ENCODE measurements at regions not wholly inside any gene's neighbourhood (a gene's known extent, or its start where the extent isn't known, plus 50 kb on each side); places are given as distances from the start of the nearest gene placed in this dataset.

- DNase-seq (ENCODE audit: low read depth, low spot score) (no peak), FAIRE-seq (no peak)
- Histone ChIP-seq H3K36me3 (ENCODE audit: control insufficient read depth in 2 of 2, extremely low read depth in 1 of 2, insufficient read depth in 2 of 2, low read length in 2 of 2) (no peaks in the 10 kb centered on the region), H3K9me1 (ENCODE audit: control insufficient read depth, extremely low read depth, insufficient read depth, low read length) (no peaks in the 10 kb centered on the region), H3K4me3 (ENCODE audit: control insufficient read depth in 2 of 3, extremely low read depth in 1 of 3, insufficient read depth in 2 of 3, low read depth in 1 of 3, low read length in 3 of 3) (no peak overlapping the region), H2AFZ (ENCODE audit: control insufficient read depth, low read length) (no peak overlapping the region), H3K9ac (ENCODE audit: control insufficient read depth, extremely low read depth, insufficient read depth, low read length) (no peak overlapping the region), H3K27me3 (ENCODE audit: control insufficient read depth, extremely low read depth, insufficient read depth, low read length) (no peaks in the 10 kb centered on the region), H3K9me3 (ENCODE audit: control insufficient read depth, low read depth, low read length) (no peaks in the 10 kb centered on the region), H3K4me2 (ENCODE audit: control insufficient read depth, extremely low read depth, insufficient read depth, low read depth, low read length) (no peak overlapping the region), H3K4me1 (ENCODE audit: control insufficient read depth, extremely low read depth, insufficient read depth, low read length) (no peaks in the 10 kb centered on the region), H3K27ac (ENCODE audit: control insufficient read depth, insufficient read depth, low read length) (no peak overlapping the region), H4K20me1 (ENCODE audit: control insufficient read depth, extremely low read depth, insufficient read depth, low read length) (no peaks in the 10 kb centered on the region), H3K79me2 (ENCODE audit: control insufficient read depth, insufficient read depth, low read length) (no peaks in the 10 kb centered on the region)
- dilution Hi-C loops (cut with MboI; ENCODE audit: extremely low pct_ligation_motif_present, low sequenced_read_pairs), result no loop called here
- no peak for TF ChIP-seq EZH2 (IDR thresholded peaks at IDR 0.05; ENCODE audit: low read length)
- TF ChIP-seq, protein P1, sequence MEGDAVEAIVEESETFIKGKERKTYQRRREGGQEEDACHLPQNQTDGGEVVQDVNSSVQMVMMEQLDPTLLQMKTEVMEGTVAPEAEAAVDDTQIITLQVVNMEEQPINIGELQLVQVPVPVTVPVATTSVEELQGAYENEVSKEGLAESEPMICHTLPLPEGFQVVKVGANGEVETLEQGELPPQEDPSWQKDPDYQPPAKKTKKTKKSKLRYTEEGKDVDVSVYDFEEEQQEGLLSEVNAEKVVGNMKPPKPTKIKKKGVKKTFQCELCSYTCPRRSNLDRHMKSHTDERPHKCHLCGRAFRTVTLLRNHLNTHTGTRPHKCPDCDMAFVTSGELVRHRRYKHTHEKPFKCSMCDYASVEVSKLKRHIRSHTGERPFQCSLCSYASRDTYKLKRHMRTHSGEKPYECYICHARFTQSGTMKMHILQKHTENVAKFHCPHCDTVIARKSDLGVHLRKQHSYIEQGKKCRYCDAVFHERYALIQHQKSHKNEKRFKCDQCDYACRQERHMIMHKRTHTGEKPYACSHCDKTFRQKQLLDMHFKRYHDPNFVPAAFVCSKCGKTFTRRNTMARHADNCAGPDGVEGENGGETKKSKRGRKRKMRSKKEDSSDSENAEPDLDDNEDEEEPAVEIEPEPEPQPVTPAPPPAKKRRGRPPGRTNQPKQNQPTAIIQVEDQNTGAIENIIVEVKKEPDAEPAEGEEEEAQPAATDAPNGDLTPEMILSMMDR (optimal IDR thresholded peaks at IDR 0.05 in 1 of 3, IDR thresholded peaks at IDR 0.05 in 1 of 3, conservative IDR thresholded peaks at IDR 0.05 in 1 of 3; ENCODE audit: extremely low read depth in 1 of 3, insufficient read depth in 2 of 3, low read length in 3 of 3), result no peak
These were observed 751.8 kb downstream of the CDH11 start for GRCh38 chr16:64370112-64370511.

GRCh38 chr16:64365448-64365931 lies 756.4 kb downstream of the CDH11 start:
- Histone ChIP-seq H3K9me3 (ENCODE audit: control insufficient read depth, low read depth, low read length) (no peaks in the 10 kb centered on the region), H3K36me3 (ENCODE audit: control insufficient read depth in 2 of 2, extremely low read depth in 1 of 2, insufficient read depth in 2 of 2, low read length in 2 of 2) (no peaks in the 10 kb centered on the region), H3K4me2 (ENCODE audit: control insufficient read depth, extremely low read depth, insufficient read depth, low read depth, low read length) (no peak overlapping the region), H3K9me1 (ENCODE audit: control insufficient read depth, extremely low read depth, insufficient read depth, low read length) (no peaks in the 10 kb centered on the region), H3K27me3 (ENCODE audit: control insufficient read depth, extremely low read depth, insufficient read depth, low read length) (no peaks in the 10 kb centered on the region), H4K20me1 (ENCODE audit: control insufficient read depth, extremely low read depth, insufficient read depth, low read length) (no peaks in the 10 kb centered on the region), H3K4me1 (ENCODE audit: control insufficient read depth, extremely low read depth, insufficient read depth, low read length) (no peaks in the 10 kb centered on the region), H3K27ac (ENCODE audit: control insufficient read depth, insufficient read depth, low read length) (no peak overlapping the region), H3K4me3 (ENCODE audit: control insufficient read depth in 2 of 3, extremely low read depth in 1 of 3, insufficient read depth in 2 of 3, low read depth in 1 of 3, low read length in 3 of 3) (no peak overlapping the region), H3K9ac (ENCODE audit: control insufficient read depth, extremely low read depth, insufficient read depth, low read length) (no peak overlapping the region), H3K79me2 (ENCODE audit: control insufficient read depth, insufficient read depth, low read length) (no peaks in the 10 kb centered on the region), H2AFZ (ENCODE audit: control insufficient read depth, low read length) (no peak overlapping the region)
- no peak for FAIRE-seq
- no peak for DNase-seq (ENCODE audit: low read depth, low spot score)
- dilution Hi-C loops (cut with MboI; ENCODE audit: extremely low pct_ligation_motif_present, low sequenced_read_pairs), result no loop called here
- TF ChIP-seq, protein P1 (optimal IDR thresholded peaks at IDR 0.05 in 1 of 3, IDR thresholded peaks at IDR 0.05 in 1 of 3, conservative IDR thresholded peaks at IDR 0.05 in 1 of 3; ENCODE audit: extremely low read depth in 1 of 3, insufficient read depth in 2 of 3, low read length in 3 of 3), result no peak
- TF ChIP-seq EZH2 (IDR thresholded peaks at IDR 0.05; ENCODE audit: low read length), result no peak

Measured in keratinocyte (primary cell).